ENCODE measurements at regions not wholly inside any gene's neighbourhood (a gene's known extent, or its start where the extent isn't known, plus 50 kb on each side); places are given as distances from the start of the nearest gene placed in this dataset.

DNA sequence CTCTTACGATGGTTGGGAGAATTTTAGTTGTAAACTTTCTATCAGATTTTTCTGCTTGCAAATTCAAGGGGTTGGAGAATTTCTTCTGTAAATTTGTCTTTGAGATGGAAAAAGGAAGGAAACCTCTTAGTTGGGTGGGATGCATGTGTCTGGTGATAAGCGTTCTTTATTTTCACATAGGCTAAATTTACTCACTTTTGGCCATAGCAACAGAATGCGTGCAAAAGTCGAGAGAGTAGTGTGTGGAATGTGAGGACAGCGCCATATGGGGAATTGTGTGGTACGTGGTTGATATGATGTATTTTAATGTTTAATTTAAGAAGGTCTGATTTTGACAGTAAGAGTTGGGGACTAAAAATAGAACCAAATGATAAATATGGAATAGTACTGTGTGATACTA is 282.2 kb downstream of the TAF11L14 start (continued):
- TF ChIP-seq, protein P1, sequence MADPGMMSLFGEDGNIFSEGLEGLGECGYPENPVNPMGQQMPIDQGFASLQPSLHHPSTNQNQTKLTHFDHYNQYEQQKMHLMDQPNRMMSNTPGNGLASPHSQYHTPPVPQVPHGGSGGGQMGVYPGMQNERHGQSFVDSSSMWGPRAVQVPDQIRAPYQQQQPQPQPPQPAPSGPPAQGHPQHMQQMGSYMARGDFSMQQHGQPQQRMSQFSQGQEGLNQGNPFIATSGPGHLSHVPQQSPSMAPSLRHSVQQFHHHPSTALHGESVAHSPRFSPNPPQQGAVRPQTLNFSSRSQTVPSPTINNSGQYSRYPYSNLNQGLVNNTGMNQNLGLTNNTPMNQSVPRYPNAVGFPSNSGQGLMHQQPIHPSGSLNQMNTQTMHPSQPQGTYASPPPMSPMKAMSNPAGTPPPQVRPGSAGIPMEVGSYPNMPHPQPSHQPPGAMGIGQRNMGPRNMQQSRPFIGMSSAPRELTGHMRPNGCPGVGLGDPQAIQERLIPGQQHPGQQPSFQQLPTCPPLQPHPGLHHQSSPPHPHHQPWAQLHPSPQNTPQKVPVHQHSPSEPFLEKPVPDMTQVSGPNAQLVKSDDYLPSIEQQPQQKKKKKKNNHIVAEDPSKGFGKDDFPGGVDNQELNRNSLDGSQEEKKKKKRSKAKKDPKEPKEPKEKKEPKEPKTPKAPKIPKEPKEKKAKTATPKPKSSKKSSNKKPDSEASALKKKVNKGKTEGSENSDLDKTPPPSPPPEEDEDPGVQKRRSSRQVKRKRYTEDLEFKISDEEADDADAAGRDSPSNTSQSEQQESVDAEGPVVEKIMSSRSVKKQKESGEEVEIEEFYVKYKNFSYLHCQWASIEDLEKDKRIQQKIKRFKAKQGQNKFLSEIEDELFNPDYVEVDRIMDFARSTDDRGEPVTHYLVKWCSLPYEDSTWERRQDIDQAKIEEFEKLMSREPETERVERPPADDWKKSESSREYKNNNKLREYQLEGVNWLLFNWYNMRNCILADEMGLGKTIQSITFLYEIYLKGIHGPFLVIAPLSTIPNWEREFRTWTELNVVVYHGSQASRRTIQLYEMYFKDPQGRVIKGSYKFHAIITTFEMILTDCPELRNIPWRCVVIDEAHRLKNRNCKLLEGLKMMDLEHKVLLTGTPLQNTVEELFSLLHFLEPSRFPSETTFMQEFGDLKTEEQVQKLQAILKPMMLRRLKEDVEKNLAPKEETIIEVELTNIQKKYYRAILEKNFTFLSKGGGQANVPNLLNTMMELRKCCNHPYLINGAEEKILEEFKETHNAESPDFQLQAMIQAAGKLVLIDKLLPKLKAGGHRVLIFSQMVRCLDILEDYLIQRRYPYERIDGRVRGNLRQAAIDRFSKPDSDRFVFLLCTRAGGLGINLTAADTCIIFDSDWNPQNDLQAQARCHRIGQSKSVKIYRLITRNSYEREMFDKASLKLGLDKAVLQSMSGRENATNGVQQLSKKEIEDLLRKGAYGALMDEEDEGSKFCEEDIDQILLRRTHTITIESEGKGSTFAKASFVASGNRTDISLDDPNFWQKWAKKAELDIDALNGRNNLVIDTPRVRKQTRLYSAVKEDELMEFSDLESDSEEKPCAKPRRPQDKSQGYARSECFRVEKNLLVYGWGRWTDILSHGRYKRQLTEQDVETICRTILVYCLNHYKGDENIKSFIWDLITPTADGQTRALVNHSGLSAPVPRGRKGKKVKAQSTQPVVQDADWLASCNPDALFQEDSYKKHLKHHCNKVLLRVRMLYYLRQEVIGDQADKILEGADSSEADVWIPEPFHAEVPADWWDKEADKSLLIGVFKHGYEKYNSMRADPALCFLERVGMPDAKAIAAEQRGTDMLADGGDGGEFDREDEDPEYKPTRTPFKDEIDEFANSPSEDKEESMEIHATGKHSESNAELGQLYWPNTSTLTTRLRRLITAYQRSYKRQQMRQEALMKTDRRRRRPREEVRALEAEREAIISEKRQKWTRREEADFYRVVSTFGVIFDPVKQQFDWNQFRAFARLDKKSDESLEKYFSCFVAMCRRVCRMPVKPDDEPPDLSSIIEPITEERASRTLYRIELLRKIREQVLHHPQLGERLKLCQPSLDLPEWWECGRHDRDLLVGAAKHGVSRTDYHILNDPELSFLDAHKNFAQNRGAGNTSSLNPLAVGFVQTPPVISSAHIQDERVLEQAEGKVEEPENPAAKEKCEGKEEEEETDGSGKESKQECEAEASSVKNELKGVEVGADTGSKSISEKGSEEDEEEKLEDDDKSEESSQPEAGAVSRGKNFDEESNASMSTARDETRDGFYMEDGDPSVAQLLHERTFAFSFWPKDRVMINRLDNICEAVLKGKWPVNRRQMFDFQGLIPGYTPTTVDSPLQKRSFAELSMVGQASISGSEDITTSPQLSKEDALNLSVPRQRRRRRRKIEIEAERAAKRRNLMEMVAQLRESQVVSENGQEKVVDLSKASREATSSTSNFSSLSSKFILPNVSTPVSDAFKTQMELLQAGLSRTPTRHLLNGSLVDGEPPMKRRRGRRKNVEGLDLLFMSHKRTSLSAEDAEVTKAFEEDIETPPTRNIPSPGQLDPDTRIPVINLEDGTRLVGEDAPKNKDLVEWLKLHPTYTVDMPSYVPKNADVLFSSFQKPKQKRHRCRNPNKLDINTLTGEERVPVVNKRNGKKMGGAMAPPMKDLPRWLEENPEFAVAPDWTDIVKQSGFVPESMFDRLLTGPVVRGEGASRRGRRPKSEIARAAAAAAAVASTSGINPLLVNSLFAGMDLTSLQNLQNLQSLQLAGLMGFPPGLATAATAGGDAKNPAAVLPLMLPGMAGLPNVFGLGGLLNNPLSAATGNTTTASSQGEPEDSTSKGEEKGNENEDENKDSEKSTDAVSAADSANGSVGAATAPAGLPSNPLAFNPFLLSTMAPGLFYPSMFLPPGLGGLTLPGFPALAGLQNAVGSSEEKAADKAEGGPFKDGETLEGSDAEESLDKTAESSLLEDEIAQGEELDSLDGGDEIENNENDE (IDR thresholded peaks at IDR 0.05; ENCODE audit: insufficient replicate concordance, low read length): no peak
- TF ChIP-seq POLR2AphosphoS5 (IDR thresholded peaks at IDR 0.05; ENCODE audit: low read depth, low read length) (no peak), CHD1 (IDR thresholded peaks at IDR 0.05; ENCODE audit: low read depth, low read length) (no peak), CHD2 (IDR thresholded peaks at IDR 0.05; ENCODE audit: low read length) (no peak), RFX5 (IDR thresholded peaks at IDR 0.05; ENCODE audit: borderline replicate concordance, low read depth, low read length) (no peak), EGR1 (IDR thresholded peaks at IDR 0.05; ENCODE audit: borderline replicate concordance, low read depth, low read length) (no peak), EZH2 (IDR thresholded peaks at IDR 0.05; ENCODE audit: low read depth, low read length, severe bottlenecking) (no peak), PHF8 (conservative IDR thresholded peaks at IDR 0.05; ENCODE audit: low read depth, low read length) (no peak), TEAD4 (IDR thresholded peaks at IDR 0.05; ENCODE audit: low read depth, low read length) (no peak), KDM4A (IDR thresholded peaks at IDR 0.05; ENCODE audit: low read depth, low read length, severe bottlenecking) (no peak)

All from H1 (cell line).